GM12875 (cell line): ENCODE measurements at regions not wholly inside any gene's neighbourhood (a gene's known extent, or its start where the extent isn't known, plus 50 kb on each side); places are given as distances from the start of the nearest gene placed in this dataset.

Source experiments
- H3K4me3 ChIP-seq: one replicate; pipeline ENCODE4 v1.5.1; 2011; ENCODE audit warnings: low read depth, low read length, control low read depth
- CTCF ChIP-seq: IDR thresholded peaks from 2 replicates; pipeline ENCODE4 v1.5.1; 2011; ENCODE audit warnings: low read depth, mild to moderate bottlenecking, control low read depth, inconsistent platforms, low read length, moderate library complexity, borderline replicate concordance; ENCODE audit not compliant: insufficient read depth

GRCh38 chr16:17830651-17831050 is 359.9 kb upstream of the XYLT1 start:
- H3K4me3 ChIP-seq = no peak overlapping the region

GRCh38 chr16:17829811-17830210 is 359.1 kb upstream of the XYLT1 start:
- H3K4me3 ChIP-seq = no peak overlapping the region
- TF ChIP-seq CTCF = no peak

More at GRCh38 chr16:17830651-17831050, 359.9 kb upstream of the XYLT1 start:
- no peak for TF ChIP-seq CTCF

- H3K4me3 ChIP-seq = no peak overlapping the region
- no peak for TF ChIP-seq CTCF
Measured at GRCh38 chr16:17828012-17828411, 357.3 kb upstream of the XYLT1 start.

- H3K4me3 ChIP-seq = no peak overlapping the region
- TF ChIP-seq CTCF = no peak
Measured at GRCh38 chr16:17827313-17827712, 356.6 kb upstream of the XYLT1 start.

- TF ChIP-seq CTCF = no peak
- H3K4me3 ChIP-seq = no peak overlapping the region
Measured at GRCh38 chr16:17817943-17818342, 347.2 kb upstream of the XYLT1 start.

- no peak for TF ChIP-seq CTCF
Measured at GRCh38 chr16:17817260-17817659, 346.5 kb upstream of the XYLT1 start.

GRCh38 chr16:17812771-17813170 is 342.0 kb upstream of the XYLT1 start:
- TF ChIP-seq CTCF = no peak
- H3K4me3 ChIP-seq = no peak overlapping the region

More at GRCh38 chr16:17817260-17817659, 346.5 kb upstream of the XYLT1 start:
- no peak overlapping the region for H3K4me3 ChIP-seq
